MM.1S (cell line): ENCODE measurements at regions not wholly inside any gene's neighbourhood (a gene's known extent, or its start where the extent isn't known, plus 50 kb on each side); places are given as distances from the start of the nearest gene placed in this dataset.

ENCODE experiments used
- DNase-seq: peaks from one replicate; pipeline ENCODE4 v3.0.0-alpha.2; 2015
- H2AFZ ChIP-seq: fragments of 300-600 bp; sonication (generic); 2 replicates; pipeline ENCODE4 v1.6.0; 2016; ENCODE audit warnings: antibody characterized with exemption, low read length
- H3F3A ChIP-seq: fragments of 300-600 bp; sonication (generic); 2 replicates; pipeline ENCODE4 v1.6.1; 2016; ENCODE audit warnings: mild to moderate bottlenecking, antibody characterized with exemption, low read length, moderate library complexity, mixed read lengths; ENCODE audit not compliant: insufficient read depth
- H3K27ac ChIP-seq: fragments of 300-600 bp; sonication (generic); 2 replicates; pipeline ENCODE4 v1.5.1; 2016; ENCODE audit warnings: mild to moderate bottlenecking, low read length
- H3K27me3 ChIP-seq: fragments of 300-600 bp; sonication (generic); replicated peaks from 2 replicates; pipeline ENCODE4 v1.6.0; 2016; ENCODE audit warnings: low read length; ENCODE audit not compliant: insufficient read depth
- H3K36me3 ChIP-seq: fragments of 300-600 bp; sonication (generic); replicated peaks from 2 replicates; pipeline ENCODE4 v1.6.1; 2016; ENCODE audit warnings: mild to moderate bottlenecking, low read length, mixed read lengths; ENCODE audit not compliant: insufficient read depth
- H3K4me1 ChIP-seq: fragments of 300-600 bp; sonication (generic); 2 replicates; pipeline ENCODE4 v1.6.1; 2016; ENCODE audit warnings: low read length, mixed read lengths
- H3K4me2 ChIP-seq: fragments of 300-600 bp; sonication (generic); 2 replicates; pipeline ENCODE4 v1.6.0; 2016; ENCODE audit warnings: low read depth, low read length
- H3K4me3 ChIP-seq: fragments of 300-600 bp; sonication (generic); 2 replicates; pipeline ENCODE4 v1.5.1; 2016; ENCODE audit warnings: low read length, mixed read lengths
- H3K79me2 ChIP-seq: fragments of 300-600 bp; sonication (generic); 2 replicates; pipeline ENCODE4 v1.6.1; 2016; ENCODE audit warnings: mixed run types, low read length, mixed read lengths
- H3K9ac ChIP-seq: fragments of 300-600 bp; sonication (generic); 2 replicates; pipeline ENCODE4 v1.6.1; 2016; ENCODE audit warnings: low read length, mixed read lengths
- H3K9me2 ChIP-seq: fragments of 300-600 bp; sonication (generic); replicated peaks from 2 replicates; pipeline ENCODE4 v1.6.1; 2016; ENCODE audit warnings: mild to moderate bottlenecking, low read length, mixed read lengths; ENCODE audit not compliant: insufficient read depth
- H3K9me3 ChIP-seq: fragments of 300-600 bp; sonication (generic); replicated peaks from 2 replicates; pipeline ENCODE4 v1.6.1; 2016; ENCODE audit warnings: mild to moderate bottlenecking, low read length, mixed read lengths; ENCODE audit not compliant: insufficient read depth
- H4K20me1 ChIP-seq: fragments of 300-600 bp; sonication (generic); 2 replicates; pipeline ENCODE4 v1.6.1; 2016; ENCODE audit warnings: mild to moderate bottlenecking, low read length, moderate library complexity, mixed read lengths; ENCODE audit not compliant: insufficient read depth
- EZH2 ChIP-seq: fragments of 300-600 bp; sonication (generic); optimal IDR thresholded peaks from 2 replicates; pipeline ENCODE3; 2017; ENCODE audit warnings: low read depth, mild to moderate bottlenecking, antibody characterized with exemption, low read length, mixed read lengths
- EZH2phosphoT487 ChIP-seq: fragments of 300-600 bp; sonication (generic); IDR thresholded peaks from 2 replicates; pipeline ENCODE4 v1.6.1; 2018; ENCODE audit warnings: antibody characterized with exemption, low read length
- TF ChIP-seq, protein P1 (sequence below): fragments of 300-600 bp; sonication (generic); IDR thresholded peaks from 2 replicates; pipeline ENCODE4 v1.5.1; 2016; ENCODE audit warnings: antibody characterized with exemption, low read length, mixed read lengths

DNA sequence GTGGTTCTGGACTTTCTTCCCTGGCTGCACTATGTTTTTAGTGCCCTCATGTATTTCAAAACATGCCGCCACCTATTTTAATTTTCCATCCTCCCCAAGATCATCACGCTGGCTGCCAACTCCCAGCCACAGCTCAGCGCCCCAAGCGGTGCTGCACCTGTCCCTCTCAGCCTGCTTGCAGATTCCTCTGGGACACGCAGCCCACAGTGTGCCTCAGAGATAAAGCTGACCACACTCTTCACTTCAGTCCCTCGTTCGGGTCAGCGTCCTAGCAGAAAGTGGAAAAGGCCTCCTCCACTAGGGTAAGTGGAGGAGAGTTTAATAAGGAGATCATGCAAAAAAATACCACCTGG is 56.2 kb upstream of the CKS2 start:
- no peaks in the 10 kb centered on the region for H3K9me3 ChIP-seq
- no peak overlapping the region for H3K4me2 ChIP-seq
- no peak for DNase-seq

DNA sequence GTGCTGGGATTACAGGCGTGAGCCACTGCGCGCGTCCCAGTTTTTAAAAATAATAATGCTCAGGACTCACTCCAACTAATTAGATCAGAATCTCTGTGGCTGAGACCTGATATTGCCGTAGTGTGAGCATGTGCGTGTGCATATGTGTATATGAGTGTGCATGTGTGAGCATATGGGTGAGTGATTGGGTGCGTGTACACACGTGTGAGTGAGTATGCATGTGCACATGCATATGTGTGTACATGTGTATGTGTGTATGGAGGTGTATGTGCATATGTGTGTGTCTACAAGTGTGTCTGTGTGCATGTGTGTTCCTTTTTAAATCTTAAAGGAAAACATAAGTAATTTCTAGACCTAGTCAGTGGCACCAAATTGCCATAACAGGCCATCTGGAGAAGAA is 54.8 kb upstream of the CKS2 start:
- H3K9me2 ChIP-seq, result no peaks in the 10 kb centered on the region
- H2AFZ ChIP-seq, result no peak overlapping the region
- H3K79me2 ChIP-seq, result no peaks in the 10 kb centered on the region
- H4K20me1 ChIP-seq, result no peaks in the 10 kb centered on the region
- no peaks in the 10 kb centered on the region for H3F3A ChIP-seq
- no peaks in the 10 kb centered on the region for H3K36me3 ChIP-seq
- H3K27me3 ChIP-seq, result no peaks in the 10 kb centered on the region
- H3K27ac ChIP-seq, result no peak overlapping the region
- H3K9me3 ChIP-seq, result no peaks in the 10 kb centered on the region
- H3K4me1 ChIP-seq, result no peaks in the 10 kb centered on the region
- no peak overlapping the region for H3K4me2 ChIP-seq
- DNase-seq, result no peak
- H3K4me3 ChIP-seq, result no peak overlapping the region
- TF ChIP-seq, protein P1, sequence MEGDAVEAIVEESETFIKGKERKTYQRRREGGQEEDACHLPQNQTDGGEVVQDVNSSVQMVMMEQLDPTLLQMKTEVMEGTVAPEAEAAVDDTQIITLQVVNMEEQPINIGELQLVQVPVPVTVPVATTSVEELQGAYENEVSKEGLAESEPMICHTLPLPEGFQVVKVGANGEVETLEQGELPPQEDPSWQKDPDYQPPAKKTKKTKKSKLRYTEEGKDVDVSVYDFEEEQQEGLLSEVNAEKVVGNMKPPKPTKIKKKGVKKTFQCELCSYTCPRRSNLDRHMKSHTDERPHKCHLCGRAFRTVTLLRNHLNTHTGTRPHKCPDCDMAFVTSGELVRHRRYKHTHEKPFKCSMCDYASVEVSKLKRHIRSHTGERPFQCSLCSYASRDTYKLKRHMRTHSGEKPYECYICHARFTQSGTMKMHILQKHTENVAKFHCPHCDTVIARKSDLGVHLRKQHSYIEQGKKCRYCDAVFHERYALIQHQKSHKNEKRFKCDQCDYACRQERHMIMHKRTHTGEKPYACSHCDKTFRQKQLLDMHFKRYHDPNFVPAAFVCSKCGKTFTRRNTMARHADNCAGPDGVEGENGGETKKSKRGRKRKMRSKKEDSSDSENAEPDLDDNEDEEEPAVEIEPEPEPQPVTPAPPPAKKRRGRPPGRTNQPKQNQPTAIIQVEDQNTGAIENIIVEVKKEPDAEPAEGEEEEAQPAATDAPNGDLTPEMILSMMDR, result no peak
- TF ChIP-seq EZH2phosphoT487, result no peak
- no peak for TF ChIP-seq EZH2
- H3K9ac ChIP-seq, result no peak overlapping the region

More for the DNA sequence above, 56.2 kb upstream of the CKS2 start:
- no peaks in the 10 kb centered on the region for H4K20me1 ChIP-seq
- no peak overlapping the region for H3K4me3 ChIP-seq
- H3K9me2 ChIP-seq, result no peaks in the 10 kb centered on the region
- H2AFZ ChIP-seq, result no peak overlapping the region
- TF ChIP-seq EZH2 (no peak), EZH2phosphoT487 (no peak)
- TF ChIP-seq, protein P1, result no peak
- no peak overlapping the region for H3K9ac ChIP-seq
- H3K27ac ChIP-seq, result no peak overlapping the region
- no peaks in the 10 kb centered on the region for H3K79me2 ChIP-seq
- no peaks in the 10 kb centered on the region for H3K36me3 ChIP-seq
- no peaks in the 10 kb centered on the region for H3F3A ChIP-seq
- H3K27me3 ChIP-seq, result no peaks in the 10 kb centered on the region
- H3K4me1 ChIP-seq, result no peaks in the 10 kb centered on the region

DNA sequence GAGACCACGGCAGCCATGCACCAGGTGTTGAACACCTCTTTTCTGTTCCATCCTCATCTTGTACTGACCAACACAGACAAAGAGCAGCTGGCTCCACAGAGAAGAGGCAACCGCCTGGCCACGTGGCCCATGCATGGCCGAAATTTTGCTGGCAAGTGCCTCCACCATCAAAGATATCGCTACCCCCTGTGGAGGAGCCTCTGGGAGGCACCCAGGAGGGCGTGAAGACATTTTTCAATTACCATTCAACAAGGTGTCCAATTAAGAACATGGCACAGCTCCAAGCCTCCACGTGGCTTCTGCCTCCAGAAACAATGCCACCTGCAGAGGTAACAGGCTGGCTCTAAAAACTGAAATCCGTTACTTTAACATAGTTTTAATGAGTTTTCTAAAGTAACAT is 54.4 kb upstream of the CKS2 start:
- Histone ChIP-seq H3K4me1 (no peaks in the 10 kb centered on the region), H3K9me3 (no peaks in the 10 kb centered on the region), H3K9me2 (no peaks in the 10 kb centered on the region), H3K4me2 (no peak overlapping the region), H3K4me3 (no peak overlapping the region), H3F3A (no peaks in the 10 kb centered on the region), H4K20me1 (no peaks in the 10 kb centered on the region), H3K9ac (no peak overlapping the region), H2AFZ (no peak overlapping the region), H3K27ac (no peak overlapping the region), H3K36me3 (no peaks in the 10 kb centered on the region), H3K79me2 (no peaks in the 10 kb centered on the region), H3K27me3 (no peaks in the 10 kb centered on the region)
- TF ChIP-seq EZH2, result no peak
- TF ChIP-seq, protein P1, result no peak
- no peak for TF ChIP-seq EZH2phosphoT487
- no peak for DNase-seq
